ENCODE measurements at regions not wholly inside any gene's neighbourhood (a gene's known extent, or its start where the extent isn't known, plus 50 kb on each side); places are given as distances from the start of the nearest gene placed in this dataset.

DNA sequence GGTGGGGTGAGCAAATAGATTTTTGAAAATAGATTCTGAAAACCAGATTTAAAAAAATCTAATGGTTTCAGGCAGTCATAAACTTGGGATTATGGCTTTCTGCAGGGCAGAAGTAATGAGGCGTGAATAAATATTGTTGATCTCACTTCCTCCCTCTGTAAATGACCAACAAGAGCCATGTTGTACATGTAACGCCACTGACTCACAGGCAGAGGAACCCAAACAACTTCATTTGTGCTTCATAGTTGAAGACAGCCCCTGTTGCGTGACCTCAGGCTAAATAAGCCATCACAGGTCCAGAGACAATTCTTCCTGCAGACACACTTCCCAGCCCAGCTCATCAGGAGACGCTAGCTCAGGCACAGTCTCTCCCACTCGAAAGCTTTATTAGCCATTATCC lies 59.1 kb upstream of the F13A1 start:
- TF ChIP-seq EZH2phosphoT487 (IDR thresholded peaks at IDR 0.05; ENCODE audit: insufficient read depth, low read depth) (no peak), EZH2 (IDR thresholded peaks at IDR 0.05; ENCODE audit: insufficient read depth, poor library complexity, severe bottlenecking) (no peak)
